NCI-H1092 (cell line): ENCODE measurements at regions not wholly inside any gene's neighbourhood (a gene's known extent, or its start where the extent isn't known, plus 50 kb on each side); places are given as distances from the start of the nearest gene placed in this dataset.
"Not testable (repeated sequence)": the region's sequence is repeated elsewhere in the genome, so short reads cannot be mapped to it uniquely, and the experiment has no call there.

Experiments
- DNase-seq: peaks from one replicate; lab custom pipeline; 2025; lab: John Stamatoyannopoulos, UW

DNA sequence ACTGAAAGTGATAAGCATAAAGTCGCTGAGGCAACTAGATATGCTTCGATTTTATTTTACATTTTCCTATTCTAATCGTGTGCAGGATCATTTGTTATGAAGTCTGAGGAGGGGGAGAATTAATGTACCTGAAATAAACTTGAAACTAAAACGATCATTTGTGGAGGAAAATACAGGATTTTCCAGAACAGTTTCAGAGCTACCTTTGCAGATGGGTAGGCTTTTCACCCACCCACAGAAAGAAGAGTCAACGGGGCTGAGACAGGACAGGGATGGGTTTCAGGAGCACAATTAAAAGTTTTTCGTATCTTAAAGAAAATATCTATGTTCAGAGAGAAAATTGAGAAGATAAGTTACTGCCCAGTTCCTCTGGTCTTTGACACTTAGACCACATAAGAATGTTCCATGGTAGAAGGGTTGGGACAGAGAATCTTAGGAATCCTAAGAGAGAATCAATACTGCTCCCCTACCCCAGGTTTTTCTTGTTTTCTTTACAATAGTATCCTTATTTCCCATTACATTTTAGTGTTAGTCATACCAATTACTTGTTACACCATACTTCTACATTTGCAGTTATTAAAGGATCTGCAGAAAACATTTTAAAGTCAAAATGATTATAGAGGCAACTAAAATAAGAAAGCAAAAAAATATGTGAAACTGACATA is 211.4 kb downstream of the DEPDC1B start:
- DNase-seq = no peak

GRCh38 chr5:60487885-60488442 is 212.0 kb downstream of the DEPDC1B start:
- no peak for DNase-seq

GRCh38 chr5:60487476-60487875 is 212.5 kb downstream of the DEPDC1B start:
- DNase-seq = no peak

- DNase-seq = no peak
Measured at GRCh38 chr5:60485361-60485760, 214.6 kb downstream of the DEPDC1B start.

DNA sequence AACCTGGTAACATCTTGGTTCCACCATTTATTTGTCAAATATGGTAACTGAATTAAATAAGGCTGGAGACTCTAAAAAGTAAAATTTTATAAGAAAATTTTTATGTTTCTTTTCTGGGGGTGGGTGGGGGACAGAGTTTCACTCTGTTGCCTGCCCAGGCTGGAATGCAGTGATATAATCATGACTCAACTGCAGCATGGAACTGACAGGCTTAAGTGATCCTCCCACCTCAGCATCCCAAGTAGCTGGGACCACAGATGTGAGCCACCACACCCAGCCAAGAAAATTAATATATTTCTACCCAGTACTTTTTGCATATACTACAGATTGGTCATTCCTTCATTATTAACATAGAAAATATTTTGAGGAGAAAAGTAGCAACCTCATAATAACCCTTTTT is 216.9 kb downstream of the DEPDC1B start:
- no peak for DNase-seq

GRCh38 chr5:60482301-60482700 is 217.7 kb downstream of the DEPDC1B start:
- DNase-seq = no peak

- no peak for DNase-seq
Measured at GRCh38 chr5:60479542-60479941, 220.4 kb downstream of the DEPDC1B start.

DNA sequence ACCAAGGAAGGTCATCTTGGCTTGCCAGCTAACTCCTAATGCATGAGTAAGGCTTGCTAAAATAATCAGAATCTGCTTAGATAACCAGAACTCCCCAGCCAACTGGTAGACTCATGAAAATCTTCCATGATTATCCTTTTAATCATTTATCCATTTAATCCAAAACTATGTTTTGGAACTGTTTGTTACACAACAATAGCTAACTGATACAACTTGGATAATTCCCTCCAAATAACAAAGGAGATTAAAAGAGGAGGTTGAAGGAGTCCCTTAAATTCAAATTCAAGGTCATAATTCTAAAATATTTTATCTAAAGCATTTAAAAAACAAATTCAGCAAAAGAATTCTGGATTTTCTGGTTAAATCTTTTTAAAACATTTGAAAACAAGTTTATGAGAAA is 222.1 kb downstream of the DEPDC1B start:
- DNase-seq = no peak

DNA sequence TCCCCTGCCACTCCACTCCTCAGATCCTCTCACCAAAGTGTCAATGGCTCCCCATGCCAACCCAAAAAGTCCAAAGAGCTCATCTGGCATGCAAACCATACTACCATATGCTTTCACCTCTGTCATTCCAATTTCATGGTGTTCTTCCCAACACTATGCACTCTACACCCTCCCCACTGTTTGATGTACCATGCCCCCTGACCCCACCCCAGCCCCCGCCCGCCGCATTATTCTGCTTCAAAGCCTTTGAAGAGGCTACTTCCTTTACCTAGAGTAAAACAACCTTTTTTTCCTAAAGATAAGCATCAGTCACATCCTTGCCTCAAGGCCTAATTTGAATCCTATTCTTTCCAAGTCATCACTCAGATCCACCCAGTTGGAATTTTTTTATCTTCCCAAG is 226.3 kb downstream of the DEPDC1B start:
- DNase-seq = no peak

GRCh38 chr5:60473027-60473426 is 226.9 kb downstream of the DEPDC1B start:
- DNase-seq = not testable (repeated sequence)

- no peak for DNase-seq
Measured at GRCh38 chr5:60470881-60471280, 229.1 kb downstream of the DEPDC1B start.

DNA sequence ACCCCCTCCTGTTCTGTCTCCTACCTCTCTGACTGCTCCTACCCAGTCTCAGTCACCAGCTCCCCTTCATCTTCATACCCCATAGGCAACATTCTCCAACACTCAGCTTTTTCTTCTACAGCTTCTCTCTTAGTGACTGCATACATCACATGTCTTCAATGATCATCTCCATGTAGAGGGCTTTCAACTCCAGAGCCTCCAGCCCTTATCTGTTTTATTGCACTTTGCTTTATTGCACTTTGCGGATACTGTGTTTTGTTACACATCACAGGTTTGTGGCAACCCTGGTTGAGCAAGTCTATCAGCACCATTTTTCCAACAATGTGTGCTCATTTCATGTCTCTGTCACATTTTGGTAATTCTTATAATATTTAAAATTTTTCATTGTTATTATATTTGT is 230.7 kb downstream of the DEPDC1B start:
- DNase-seq = no peak

DNA sequence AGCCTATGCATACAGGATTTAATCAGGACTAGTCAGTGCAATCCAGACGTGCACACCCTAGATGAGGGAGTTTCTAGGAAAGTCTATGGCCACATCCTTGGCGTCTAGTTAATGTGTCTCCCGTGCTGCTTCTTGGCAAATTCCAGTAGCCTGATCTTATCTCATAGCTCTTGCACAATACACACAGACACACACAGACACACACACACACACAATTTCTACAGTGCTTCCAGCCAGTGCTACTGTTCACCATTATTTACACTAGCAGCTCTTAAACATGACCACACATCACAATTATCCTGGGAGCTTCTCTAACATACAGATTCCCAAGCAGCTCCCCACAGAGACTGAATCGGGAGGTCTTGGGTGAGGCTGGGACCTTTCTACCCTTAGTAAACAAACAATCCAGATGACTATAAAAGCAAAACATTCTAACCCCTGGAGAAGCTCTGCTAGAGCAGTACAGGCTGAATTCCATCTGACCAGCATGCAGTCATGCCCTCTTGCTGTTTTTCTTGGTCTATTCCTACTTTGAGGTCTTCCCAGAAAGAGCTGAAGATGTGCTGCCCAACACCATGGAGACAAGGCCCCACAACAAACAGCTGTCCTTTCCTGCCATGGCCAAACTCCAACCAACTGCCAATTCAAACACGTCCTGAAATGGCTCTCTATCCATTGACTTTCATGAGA is 236.6 kb downstream of the DEPDC1B start:
- no peak for DNase-seq

- DNase-seq = no peak
Measured at GRCh38 chr5:60458666-60459065, 241.3 kb downstream of the DEPDC1B start.

GRCh38 chr5:60457233-60457632 is 242.7 kb downstream of the DEPDC1B start:
- no peak for DNase-seq

DNA sequence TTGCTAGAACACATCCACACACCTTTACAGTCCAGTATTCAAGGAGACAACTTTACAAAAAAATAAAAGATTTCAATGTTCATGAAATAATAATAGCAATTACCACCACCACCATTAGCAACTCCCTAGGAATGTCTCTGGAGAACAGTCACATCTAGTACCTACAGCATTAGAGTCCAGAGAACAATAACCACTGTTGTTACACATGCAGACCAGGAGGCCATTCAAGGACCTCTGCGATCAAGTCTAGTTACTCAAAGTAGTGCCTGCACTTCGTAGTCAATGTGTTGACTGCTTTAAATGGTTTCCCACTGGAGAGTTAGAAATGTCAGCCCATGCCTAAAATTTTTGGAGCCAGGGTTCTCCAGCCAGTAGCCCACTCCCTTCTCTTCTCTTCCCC is 244.4 kb downstream of the DEPDC1B start:
- no peak for DNase-seq

DNA sequence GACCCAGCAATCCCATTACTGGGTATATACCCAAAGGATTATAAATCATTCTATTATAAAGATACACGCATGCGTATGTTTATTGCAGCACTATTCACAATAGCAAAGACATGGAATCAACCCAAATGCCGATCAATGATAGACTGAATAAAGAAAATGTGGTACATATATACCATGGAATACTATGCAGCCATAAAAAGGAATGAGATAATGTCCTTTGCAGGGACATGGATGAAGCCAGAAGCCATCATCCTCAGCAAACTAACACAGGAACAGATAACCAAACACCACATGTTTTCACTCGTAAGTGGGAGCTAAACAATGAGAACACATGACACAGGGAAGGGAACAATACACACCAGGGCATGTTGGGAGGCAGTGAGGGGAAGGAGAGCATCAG is 245.7 kb downstream of the DEPDC1B start:
- DNase-seq = not testable (repeated sequence)

DNA sequence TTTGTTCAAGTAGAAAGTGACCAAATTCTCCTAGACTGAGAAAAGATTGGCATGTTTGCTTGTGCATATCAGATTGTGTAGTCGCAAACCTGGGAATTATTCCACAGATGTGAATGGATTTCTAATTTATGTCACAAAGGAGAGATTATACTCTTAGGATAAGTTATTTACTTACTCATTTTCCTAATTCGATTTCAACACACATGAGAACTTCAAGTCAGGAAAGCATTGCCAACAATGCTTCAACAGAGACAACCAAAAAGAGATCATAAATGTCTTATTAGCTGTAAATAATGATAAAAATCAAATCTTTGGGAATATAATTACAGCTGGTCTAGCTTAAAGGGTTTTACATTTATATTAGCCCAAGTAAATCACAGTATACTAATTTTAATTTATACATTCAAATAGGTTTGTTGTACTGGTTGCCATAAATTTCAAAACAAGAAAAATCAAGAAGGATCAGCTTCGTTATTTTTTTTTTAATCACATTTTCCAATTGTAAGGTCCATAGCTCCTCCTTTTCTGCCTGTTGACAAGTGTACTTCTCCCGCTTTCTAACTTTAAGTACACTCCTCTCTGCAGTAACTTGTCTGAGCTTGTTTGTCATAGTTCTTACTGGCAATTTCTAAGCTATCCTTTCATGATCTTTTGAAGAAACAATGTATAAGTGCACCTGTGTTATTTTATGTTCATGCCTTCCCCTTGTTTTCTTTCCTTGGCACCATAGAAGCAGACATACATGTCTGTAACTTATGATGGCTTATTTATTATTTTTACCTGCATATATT is 246.6 kb downstream of the DEPDC1B start:
- DNase-seq = no peak

- no peak for DNase-seq
Measured at GRCh38 chr5:60448600-60448999, 251.4 kb downstream of the DEPDC1B start.

DNA sequence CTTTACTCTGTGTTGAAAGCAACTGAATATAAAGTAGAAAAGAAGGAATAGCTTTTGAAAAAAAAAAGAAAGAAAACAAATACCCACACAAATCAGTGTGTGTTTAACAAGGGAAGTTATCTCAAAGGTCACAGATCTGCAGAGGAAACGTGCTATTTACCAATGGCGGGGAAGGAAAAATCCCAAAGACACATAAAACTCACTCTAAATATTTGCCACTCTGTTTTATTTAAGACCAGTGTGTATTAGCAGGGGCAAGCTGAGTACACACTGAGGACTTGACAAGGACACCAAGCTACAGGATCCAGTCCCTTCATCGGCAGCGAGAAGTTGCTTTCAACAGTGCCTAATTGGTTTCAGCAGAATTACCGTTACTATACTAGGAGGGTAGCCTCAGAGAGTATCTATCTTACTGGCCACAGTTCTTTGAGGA is 252.5 kb downstream of the DEPDC1B start:
- no peak for DNase-seq

DNA sequence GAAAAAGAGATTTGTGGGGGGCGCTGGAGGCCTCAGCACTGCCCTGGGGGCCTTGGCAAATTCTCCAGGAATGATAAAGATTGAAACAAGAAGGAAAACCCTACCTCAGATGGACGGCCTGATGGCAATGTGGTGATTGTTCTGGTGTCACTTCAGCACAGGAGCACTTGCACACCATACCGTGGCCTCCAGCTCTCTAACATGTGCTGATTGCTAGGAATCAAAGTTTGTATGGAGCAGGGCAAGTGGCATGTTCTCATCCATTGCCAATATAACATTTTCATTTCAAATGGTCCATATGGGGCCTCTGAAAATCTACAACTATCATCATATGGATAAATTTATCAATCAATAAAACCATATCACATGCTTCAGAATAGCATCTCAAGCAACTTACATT is 253.0 kb downstream of the DEPDC1B start:
- no peak for DNase-seq

DNA sequence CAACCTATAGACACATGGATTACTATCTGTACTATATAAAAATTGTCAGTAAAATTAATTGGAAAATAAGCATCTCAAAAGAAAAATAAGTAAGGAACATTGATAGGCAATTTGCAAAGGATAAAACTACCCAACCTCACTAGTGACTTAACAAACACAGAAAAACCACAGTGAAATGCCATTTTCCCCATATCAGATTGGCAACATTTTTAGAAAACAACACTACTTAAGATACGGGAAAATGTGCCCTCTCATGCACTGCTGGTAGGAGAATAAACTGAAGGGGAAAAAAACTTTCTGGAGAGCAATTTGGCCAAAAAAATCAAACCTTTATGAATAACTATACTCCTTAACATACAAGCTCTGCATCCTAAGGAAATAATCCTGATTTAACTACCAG is 254.0 kb downstream of the DEPDC1B start:
- DNase-seq = no peak

GRCh38 chr5:60445427-60445826 is 254.5 kb downstream of the DEPDC1B start:
- no peak for DNase-seq
